Esophagus squamous epithelium (tissue), 5 donors: ENCODE measurements at regions not wholly inside any gene's neighbourhood (a gene's known extent, or its start where the extent isn't known, plus 50 kb on each side); places are given as distances from the start of the nearest gene placed in this dataset.
A peak's percentile ranks its signal among the peaks of the same experiment; 100 is the strongest.

ENCODE experiments used
- DNase-seq: peaks from one replicate; lab custom pipeline; 2025; lab: John Stamatoyannopoulos, UW
- H3K27ac ChIP-seq, 4 donors: fragments of 200-600 bp; sonication (generic); one replicate each; pipeline ENCODE4 v1.5.1; 2016 to 2019; ENCODE audit warnings: mild to moderate bottlenecking in 1 of 4
- H3K27me3 ChIP-seq, 4 donors: fragments of 200-600 bp; sonication (generic); 1 replicate in 3 of 4; 2 replicates in 1 of 4; pipeline versions ENCODE4 v1.5.1 to v1.6.0; 2017 to 2021; ENCODE audit warnings: antibody characterized with exemption in 1 of 4
- H3K36me3 ChIP-seq, 3 donors: fragments of 200-600 bp; sonication (generic); one replicate each; pipeline ENCODE4 v1.5.1; 2016 to 2019
- H3K4me1 ChIP-seq, 3 donors: fragments of 200-600 bp; sonication (generic); one replicate each; pipeline ENCODE4 v1.5.1; 2017 to 2019
- H3K4me3 ChIP-seq, 4 donors: fragments of 200-600 bp; sonication (generic); 1 replicate in 3 of 4; 2 replicates in 1 of 4; pipeline ENCODE4 v1.5.1; 2016 to 2019; ENCODE audit warnings: mild to moderate bottlenecking in 2 of 4, moderate library complexity in 1 of 4
- H3K9me3 ChIP-seq, 3 donors: fragments of 200-600 bp; sonication (generic); one replicate each; pipeline ENCODE4 v1.5.1; 2016 to 2019
- POLR2A ChIP-seq, 4 donors: fragments of 450-650 bp; IDR thresholded peaks; one replicate each; pipeline ENCODE4 v1.6.1; 2017; ENCODE audit warnings: antibody characterized with exemption in 4 of 4, mild to moderate bottlenecking in 4 of 4, moderate library complexity in 3 of 4
- WGBS, 2 donors: methylation state at CpG; one replicate each; pipeline ENCODE4 v1.1.5; 2018; 5-methylcytosine and 5-hydroxymethylcytosine counted together
- intact Hi-C: fragments of 100-400 bp; cut with DNase I; formaldehyde crosslinking; loops from one replicate; pipeline ENCODE4 v1.15.0; 2022
- TF ChIP-seq, protein P1 (sequence below), 6 experiments: fragments of 450-650 bp in 4 of 6; fragments of 200-600 bp in 2 of 6; sonication (generic) in 2 of 6; IDR thresholded peaks; one replicate each; pipeline ENCODE4 v1.5.1; 2016 to 2019; ENCODE audit warnings: antibody characterized with exemption in 6 of 6, mild to moderate bottlenecking in 4 of 6, moderate library complexity in 4 of 6
- donor health status: DM: yes; HTN: yes; CAD: no.

DNA sequence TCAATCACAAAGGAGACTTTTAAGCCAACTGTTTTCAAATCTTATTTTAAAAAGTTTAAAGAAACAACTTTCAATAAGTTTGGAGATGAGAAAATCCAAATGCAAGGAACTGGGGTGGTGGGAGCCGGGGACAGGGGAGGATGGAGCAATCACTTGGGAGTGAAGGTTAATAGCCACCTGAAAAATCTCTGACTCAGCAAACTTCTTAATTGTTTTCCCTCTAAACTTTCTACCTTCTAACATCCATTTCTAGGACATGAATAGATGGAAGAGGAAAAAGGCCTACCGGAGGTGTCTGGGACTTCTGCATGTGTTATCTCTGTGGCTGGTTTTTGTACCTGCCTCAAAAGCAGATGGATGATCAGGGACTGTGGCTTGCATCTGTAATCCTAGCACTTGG is 360.6 kb downstream of the OSTF1 start:
- H3K4me1 ChIP-seq, result peaks cover 0 to 13% (median 0%) of the 10 kb centered on the region in 3 donors
- H3K4me3 ChIP-seq, result no peak overlapping the region
- TF ChIP-seq, protein P1, sequence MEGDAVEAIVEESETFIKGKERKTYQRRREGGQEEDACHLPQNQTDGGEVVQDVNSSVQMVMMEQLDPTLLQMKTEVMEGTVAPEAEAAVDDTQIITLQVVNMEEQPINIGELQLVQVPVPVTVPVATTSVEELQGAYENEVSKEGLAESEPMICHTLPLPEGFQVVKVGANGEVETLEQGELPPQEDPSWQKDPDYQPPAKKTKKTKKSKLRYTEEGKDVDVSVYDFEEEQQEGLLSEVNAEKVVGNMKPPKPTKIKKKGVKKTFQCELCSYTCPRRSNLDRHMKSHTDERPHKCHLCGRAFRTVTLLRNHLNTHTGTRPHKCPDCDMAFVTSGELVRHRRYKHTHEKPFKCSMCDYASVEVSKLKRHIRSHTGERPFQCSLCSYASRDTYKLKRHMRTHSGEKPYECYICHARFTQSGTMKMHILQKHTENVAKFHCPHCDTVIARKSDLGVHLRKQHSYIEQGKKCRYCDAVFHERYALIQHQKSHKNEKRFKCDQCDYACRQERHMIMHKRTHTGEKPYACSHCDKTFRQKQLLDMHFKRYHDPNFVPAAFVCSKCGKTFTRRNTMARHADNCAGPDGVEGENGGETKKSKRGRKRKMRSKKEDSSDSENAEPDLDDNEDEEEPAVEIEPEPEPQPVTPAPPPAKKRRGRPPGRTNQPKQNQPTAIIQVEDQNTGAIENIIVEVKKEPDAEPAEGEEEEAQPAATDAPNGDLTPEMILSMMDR (IDR thresholded peaks at IDR 0.05), result no peak
- TF ChIP-seq POLR2A (IDR thresholded peaks at IDR 0.05), result no peak
- H3K9me3 ChIP-seq, result no peaks in the 10 kb centered on the region
- 85 to 95% methylated on average over 2 of the region's 2 CpGs for WGBS, 2 donors
- peak overlapping the region in 1 of 4 donors; percentile 6 for H3K27ac ChIP-seq
- H3K27me3 ChIP-seq, result no peaks in the 10 kb centered on the region
- H3K36me3 ChIP-seq, result no peaks in the 10 kb centered on the region
- DNase-seq, result no peak
- intact Hi-C loops, result no loop called here

DNA sequence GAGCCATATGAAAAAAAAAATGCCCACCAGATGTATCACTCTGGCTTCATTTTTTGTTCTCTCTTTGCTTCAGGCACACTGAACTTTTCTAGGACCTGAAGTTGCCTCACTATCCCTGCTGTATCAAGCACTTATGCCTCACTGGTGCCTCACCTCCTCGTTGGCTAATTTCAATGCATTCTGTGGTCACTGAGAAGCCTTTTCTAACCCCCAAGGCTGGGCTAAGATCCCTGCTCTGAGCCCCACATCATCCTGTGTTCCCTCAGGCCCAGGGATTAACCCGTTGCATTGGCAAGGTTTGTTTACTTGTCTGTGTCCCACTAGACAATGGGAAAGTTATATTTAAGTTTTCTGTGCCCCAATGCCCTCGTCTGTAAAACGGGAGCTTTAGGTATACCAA is 362.7 kb downstream of the OSTF1 start:
- TF ChIP-seq, protein P1 (IDR thresholded peaks at IDR 0.05), result no peak
- no peak for TF ChIP-seq POLR2A (IDR thresholded peaks at IDR 0.05)
- H3K27me3 ChIP-seq, result no peaks in the 10 kb centered on the region

DNA sequence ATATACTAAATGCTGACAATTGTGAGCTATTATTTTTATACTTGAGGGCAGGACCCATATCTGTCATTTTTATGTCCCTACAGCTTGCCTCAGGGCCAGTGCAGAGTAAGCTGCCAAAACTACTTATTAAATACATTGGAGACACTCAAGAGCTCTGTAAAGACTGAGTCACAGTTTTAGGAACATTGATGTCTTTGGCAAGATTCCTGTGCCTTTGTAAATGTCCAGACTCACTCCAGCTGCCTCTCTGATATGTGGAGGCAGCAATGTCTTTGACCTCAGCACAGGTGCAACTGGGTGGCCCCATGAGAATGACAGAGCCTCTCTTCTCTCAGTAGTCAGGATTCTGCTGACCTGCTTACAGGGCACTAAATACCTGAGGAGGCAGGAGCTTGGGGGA is 363.2 kb downstream of the OSTF1 start:
- peaks cover 0 to 13% (median 0%) of the 10 kb centered on the region in 3 donors for H3K4me1 ChIP-seq
- no peaks in the 10 kb centered on the region for H3K9me3 ChIP-seq
- DNase-seq, result no peak
- no peak overlapping the region for H3K4me3 ChIP-seq
- no peak for TF ChIP-seq POLR2A (IDR thresholded peaks at IDR 0.05)
- TF ChIP-seq, protein P1 (IDR thresholded peaks at IDR 0.05), result no peak
- H3K27ac ChIP-seq, result peak overlapping the region in 3 of 4 donors; percentile 1 to 37 (median 19)
- H3K36me3 ChIP-seq, result no peaks in the 10 kb centered on the region
- intact Hi-C loops, result no loop called here
- no peaks in the 10 kb centered on the region for H3K27me3 ChIP-seq

More for the DNA sequence above, 362.7 kb downstream of the OSTF1 start:
- DNase-seq, result no peak
- Histone ChIP-seq H3K4me1 (peaks cover 0 to 13% (median 0%) of the 10 kb centered on the region in 3 donors), H3K9me3 (no peaks in the 10 kb centered on the region), H3K4me3 (no peak overlapping the region), H3K27ac (peak overlapping the region in 3 of 4 donors; percentile 1 to 37 (median 19)), H3K36me3 (no peaks in the 10 kb centered on the region)
- 26 to 30% methylated on average over 4 of the region's 4 CpGs for WGBS, 2 donors
- intact Hi-C loops, result no loop called here

DNA sequence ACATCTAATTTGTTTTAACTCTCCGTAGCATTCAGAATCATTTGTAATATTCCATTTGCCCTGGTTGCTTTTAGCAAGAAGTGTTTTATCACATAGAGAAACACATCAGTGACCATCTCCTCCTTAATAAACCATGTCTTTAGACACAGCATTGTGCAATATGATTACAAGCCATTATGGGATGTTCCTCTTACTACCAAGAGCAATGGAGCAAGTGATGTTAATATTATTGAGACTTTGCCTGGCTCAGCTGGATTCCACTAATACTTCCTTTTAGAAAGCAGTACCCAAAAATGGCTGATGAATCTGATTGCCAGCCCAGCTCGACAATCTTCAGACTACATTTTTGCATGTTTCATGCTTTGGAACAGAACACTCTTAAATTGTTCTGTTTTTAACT is 364.2 kb downstream of the OSTF1 start:
- 58 to 70% methylated on average over 2 of the region's 2 CpGs for WGBS, 2 donors
- no peak for TF ChIP-seq POLR2A (IDR thresholded peaks at IDR 0.05)
- TF ChIP-seq, protein P1 (IDR thresholded peaks at IDR 0.05), result no peak
- intact Hi-C loops, result no loop called here
- Histone ChIP-seq H3K4me1 (peaks cover 0 to 13% (median 0%) of the 10 kb centered on the region in 3 donors), H3K27ac (peak overlapping the region in 1 of 4 donors; percentile 37), H3K36me3 (no peaks in the 10 kb centered on the region), H3K9me3 (no peaks in the 10 kb centered on the region), H3K4me3 (no peak overlapping the region), H3K27me3 (no peaks in the 10 kb centered on the region)
- DNase-seq, result no peak

DNA sequence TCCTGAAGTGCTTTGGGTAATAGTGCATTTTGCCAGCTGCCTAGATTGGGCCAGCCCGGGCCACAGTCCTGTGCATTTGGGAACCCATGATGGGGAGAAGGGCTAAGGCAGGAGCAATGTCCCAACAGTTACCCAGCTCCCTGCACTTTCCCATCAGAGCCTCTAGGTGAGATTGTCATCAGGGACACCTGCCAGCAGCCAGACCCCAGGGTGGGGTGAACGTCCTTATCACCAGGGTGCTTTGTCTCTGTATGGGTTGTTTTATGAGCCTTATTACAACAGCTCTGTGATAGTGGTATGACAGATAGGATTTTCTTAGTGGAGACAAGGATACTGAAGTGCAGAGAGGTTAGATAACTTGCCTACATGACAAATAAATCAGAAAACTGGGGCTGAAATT is 365.7 kb downstream of the OSTF1 start:
- peaks cover 0 to 13% (median 0%) of the 10 kb centered on the region in 3 donors for H3K4me1 ChIP-seq
- intact Hi-C loops, result no loop called here
- no peaks in the 10 kb centered on the region for H3K36me3 ChIP-seq
- H3K9me3 ChIP-seq, result no peaks in the 10 kb centered on the region
- 29 to 67% methylated on average over 1 of the region's 2 CpGs for WGBS, 2 donors
- H3K27me3 ChIP-seq, result no peaks in the 10 kb centered on the region
- no peak overlapping the region for H3K27ac ChIP-seq
- H3K4me3 ChIP-seq, result no peak overlapping the region
- no peak for TF ChIP-seq POLR2A (IDR thresholded peaks at IDR 0.05)
- TF ChIP-seq, protein P1 (IDR thresholded peaks at IDR 0.05), result no peak
- no peak for DNase-seq
